GM12878 (cell line): ENCODE measurements at regions not wholly inside any gene's neighbourhood (a gene's known extent, or its start where the extent isn't known, plus 50 kb on each side); places are given as distances from the start of the nearest gene placed in this dataset.

Experiments used
- ATAC-seq: fragments of 200-7000 bp; cut with Tn5 transposase; 3 replicates; pipeline ENCODE4 v1.9.1; 2020; ENCODE audit warnings: mild to moderate bottlenecking, moderate library complexity
- BruUV-seq: library from RNA; stranded (reverse); fragments of 400-500 nt; replicated peaks from 2 replicates; lab custom pipeline; 2021; lab: Mats Ljungman, UMichigan
- CTCF ChIA-PET: fragments of 300-600 bp; sonication (Branson Sonifier 250); formaldehyde crosslinking; extraction: SDS; loops from one replicate; lab custom pipeline; 2021; ENCODE audit warnings: inconsistent platforms; lab: Yijun Ruan, JAX
- POLR2A ChIA-PET: fragments of 350-600 bp; formaldehyde crosslinking; extraction: SDS; loops from one replicate; lab custom pipeline; 2021; ENCODE audit warnings: inconsistent platforms; lab: Charles Lee
- RAD21 ChIA-PET: fragments of 300-600 bp; sonication (Branson Sonifier 250); formaldehyde crosslinking; loops from one replicate; lab custom pipeline; 2023; ENCODE audit warnings: antibody characterized with exemption; ENCODE audit not compliant: unreplicated experiment; lab: Charles Lee
- SMC1A ChIA-PET: fragments of 300-600 bp; sonication (Branson Sonifier 250); formaldehyde crosslinking; loops from one replicate; lab custom pipeline; 2023; ENCODE audit not compliant: unreplicated experiment, uncharacterized antibody; lab: Charles Lee
- DNase-seq: peaks from one replicate; pipeline ENCODE4 v3.0.0-alpha.2; 2011; ENCODE audit warnings: low read depth, low spot score
- FAIRE-seq: peaks from 3 replicates; lab custom pipeline; 2011; peaks lifted over from hg19 to GRCh38; lab: Jason Lieb, UNC
- H2AFZ ChIP-seq: 2 replicates; pipeline ENCODE4 v1.6.0; 2011; ENCODE audit warnings: low read depth, low read length, control low read depth; ENCODE audit not compliant: control insufficient read depth
- H3K27ac ChIP-seq: 2 replicates; pipeline ENCODE4 v1.5.1; 2011; ENCODE audit warnings: control low read depth; ENCODE audit not compliant: control insufficient read depth, insufficient read depth
- H3K27me3 ChIP-seq, 2 experiments: replicated peaks in 1 of 2; 2 replicates each; pipeline versions ENCODE4 v1.6.0 to v1.6.1; 2011; ENCODE audit warnings: low read length in 1 of 2; ENCODE audit not compliant: control insufficient read depth in 2 of 2, insufficient read depth in 2 of 2
- H3K36me3 ChIP-seq, 2 experiments: 2 replicates each; pipeline ENCODE4 v1.5.1; 2011; ENCODE audit warnings: low read length in 1 of 2; ENCODE audit not compliant: control insufficient read depth in 2 of 2, insufficient read depth in 2 of 2
- H3K4me1 ChIP-seq: 2 replicates; pipeline ENCODE4 v1.6.1; 2011; ENCODE audit warnings: mild to moderate bottlenecking, low read length, moderate library complexity, mixed read lengths; ENCODE audit not compliant: control insufficient read depth, insufficient read depth
- H3K4me2 ChIP-seq: 2 replicates; pipeline ENCODE4 v1.6.0; 2011; ENCODE audit warnings: control low read depth; ENCODE audit not compliant: control insufficient read depth, insufficient read depth
- H3K4me3 ChIP-seq: fragments of 200-600 bp; sonication (generic); 2 replicates; pipeline ENCODE4 v1.5.1; 2016
- H3K79me2 ChIP-seq: 2 replicates; pipeline ENCODE4 v1.6.0; 2011; ENCODE audit warnings: low read length; ENCODE audit not compliant: control insufficient read depth, insufficient read depth
- H3K9ac ChIP-seq: 2 replicates; pipeline ENCODE4 v1.8.0; 2011; ENCODE audit warnings: low read length, control low read depth, mixed read lengths; ENCODE audit not compliant: control insufficient read depth, insufficient read depth
- H3K9me3 ChIP-seq: replicated peaks from 3 replicates; pipeline ENCODE4 v1.5.1; 2011; ENCODE audit warnings: mild to moderate bottlenecking, low read length; ENCODE audit not compliant: control insufficient read depth, insufficient read depth
- H4K20me1 ChIP-seq: 2 replicates; pipeline ENCODE4 v1.6.0; 2011; ENCODE audit not compliant: control insufficient read depth, insufficient read depth
- CBFB ChIP-seq: IDR thresholded peaks from 2 replicates; pipeline ENCODE4 v1.6.1; 2016; ENCODE audit warnings: antibody characterized with exemption, low read depth
- CHD1 ChIP-seq: IDR thresholded peaks from 2 replicates; pipeline ENCODE4 v1.6.1; 2012; ENCODE audit warnings: low read depth, low read length, improper control_type of control experiment
- E2F4 ChIP-seq: IDR thresholded peaks from 2 replicates; pipeline ENCODE4 v1.6.1; 2012; ENCODE audit warnings: low read depth, low read length, improper control_type of control experiment
- HDGF ChIP-seq: fragments of 450-650 bp; IDR thresholded peaks from 2 replicates; pipeline ENCODE4 v1.6.1; 2016; ENCODE audit warnings: antibody characterized with exemption
- JUND ChIP-seq: IDR thresholded peaks from 2 replicates; pipeline ENCODE4 v1.6.1; 2012; ENCODE audit warnings: low read depth, mild to moderate bottlenecking, low read length, improper control_type of control experiment, moderate library complexity
- MYB ChIP-seq: fragments of 150-350 bp; IDR thresholded peaks from 2 replicates; pipeline ENCODE4 v1.6.1; 2014; ENCODE audit warnings: mild to moderate bottlenecking, low read depth, low read length, borderline replicate concordance
- NKRF ChIP-seq: fragments of 450-650 bp; conservative IDR thresholded peaks from 2 replicates; pipeline ENCODE4 v1.6.1; 2017; ENCODE audit warnings: mild to moderate bottlenecking, moderate library complexity
- POU2F2 ChIP-seq: IDR thresholded peaks from 3 replicates; pipeline ENCODE4 v1.6.1; 2011; ENCODE audit warnings: low read depth, mild to moderate bottlenecking, low read length, borderline replicate concordance
- USF2 ChIP-seq: IDR thresholded peaks from 2 replicates; pipeline ENCODE4 v1.6.1; 2011; ENCODE audit warnings: low read depth, low read length, improper control_type of control experiment, borderline replicate concordance
- ZNF384 ChIP-seq: IDR thresholded peaks from 2 replicates; pipeline ENCODE4 v1.6.1; 2012; ENCODE audit warnings: low read depth, mild to moderate bottlenecking, low read length, improper control_type of control experiment, borderline replicate concordance
- WGBS: methylation state at CpG from one replicate; pipeline ENCODE4 v1.1.6; 2016; ENCODE audit warnings: low lambda C conversion rate; ENCODE audit not compliant: insufficient replicate concordance, insufficient coverage; ENCODE audit errors: missing lambda C conversion rate; 5-methylcytosine and 5-hydroxymethylcytosine counted together
- in situ Hi-C: fragments of 300-500 bp; cut with MboI; formaldehyde crosslinking; loops from 9 replicates; pipeline ENCODE4 v1.14.3; 2018; ENCODE audit warnings: mixed read lengths
- intact Hi-C: fragments of 100-400 bp; cut with micrococcal nuclease; formaldehyde crosslinking; loops from one replicate; pipeline ENCODE4 v1.14.2; 2022; ENCODE audit not compliant: unreplicated experiment

GRCh38 chr12:114769634-114770033, 85.7 kb upstream of the TBX3 start:
- H3K27ac ChIP-seq = no peak overlapping the region
- H3K79me2 ChIP-seq = no peaks in the 10 kb centered on the region
- RAD21 ChIA-PET = interaction anchor here (0.8 kb wide), 1 partner anchor 9 kb away, joined by 4 read pairs; no protein-coding TSS in a partner anchor
- H3K4me2 ChIP-seq = no peak overlapping the region
- no peaks in the 10 kb centered on the region for H4K20me1 ChIP-seq
- no peak overlapping the region for H2AFZ ChIP-seq
- no peaks in the 10 kb centered on the region for H3K4me1 ChIP-seq
- no peaks in the 10 kb centered on the region for H3K36me3 ChIP-seq
- POLR2A ChIA-PET = no interaction called here
- CTCF ChIA-PET = no interaction called here
- no peak overlapping the region for H3K9ac ChIP-seq
- SMC1A ChIA-PET = no interaction called here
- in situ Hi-C loops = no loop called here
- no peak for TF ChIP-seq POU2F2
- DNase-seq = no peak
- no peak overlapping the region for H3K4me3 ChIP-seq
- intact Hi-C loops = no loop called here
- FAIRE-seq = no peak
- BruUV-seq = no TSS peak
- H3K9me3 ChIP-seq = no peaks in the 10 kb centered on the region; the same call in 2 of the 3 replicates
- ATAC-seq = no peak
- no peaks in the 10 kb centered on the region for H3K27me3 ChIP-seq
- 0% methylated on average over 4 of the region's 4 CpGs for WGBS

- TF ChIP-seq HDGF = no peak
- TF ChIP-seq CHD1 = no peak
- TF ChIP-seq E2F4 = no peak
- TF ChIP-seq JUND = no peak
- TF ChIP-seq ZNF384 = no peak
- TF ChIP-seq USF2 = no peak
- no peak for TF ChIP-seq NKRF
- no peak for TF ChIP-seq MYB
- TF ChIP-seq CBFB = no peak
- no TSS peak for BruUV-seq
- SMC1A ChIA-PET = no interaction called here
- Histone ChIP-seq H4K20me1 (no peaks in the 10 kb centered on the region), H3K4me3 (no peak overlapping the region), H3K27me3 (no peaks in the 10 kb centered on the region), H3K27ac (no peak overlapping the region), H3K79me2 (no peaks in the 10 kb centered on the region), H3K4me2 (no peak overlapping the region), H3K36me3 (no peaks in the 10 kb centered on the region), H3K4me1 (no peaks in the 10 kb centered on the region), H3K9me3 (no peaks in the 10 kb centered on the region), H2AFZ (no peak overlapping the region), H3K9ac (no peak overlapping the region)
- 32% methylated on average over 14 of the region's 14 CpGs for WGBS
- CTCF ChIA-PET = no interaction called here
- FAIRE-seq (no peak), ATAC-seq (no peak), DNase-seq (no peak)
- in situ Hi-C loops (no loop called here), intact Hi-C loops (no loop called here)
- POLR2A ChIA-PET = no interaction called here
- RAD21 ChIA-PET = no interaction called here
Measured at GRCh38 chr12:114767906-114768722, 84.1 kb upstream of the TBX3 start.
